GM19372 (cell line): ENCODE measurements at regions not wholly inside any gene's neighbourhood (a gene's known extent, or its start where the extent isn't known, plus 50 kb on each side); places are given as distances from the start of the nearest gene placed in this dataset.

ENCODE experiments used
- ATAC-seq: cut with Tn5 transposase; IDR thresholded peaks from one replicate; pipeline ENCODE4 v1.9.1; 2021; ENCODE audit warnings: mild to moderate bottlenecking, low read depth, moderate library complexity; ENCODE audit not compliant: unreplicated experiment

GRCh38 chr11:122453586-122453985 lies 201.9 kb upstream of the UBASH3B start:
- ATAC-seq = no peak

- no peak for ATAC-seq
Measured at GRCh38 chr11:122451911-122452310, 203.6 kb upstream of the UBASH3B start.

DNA sequence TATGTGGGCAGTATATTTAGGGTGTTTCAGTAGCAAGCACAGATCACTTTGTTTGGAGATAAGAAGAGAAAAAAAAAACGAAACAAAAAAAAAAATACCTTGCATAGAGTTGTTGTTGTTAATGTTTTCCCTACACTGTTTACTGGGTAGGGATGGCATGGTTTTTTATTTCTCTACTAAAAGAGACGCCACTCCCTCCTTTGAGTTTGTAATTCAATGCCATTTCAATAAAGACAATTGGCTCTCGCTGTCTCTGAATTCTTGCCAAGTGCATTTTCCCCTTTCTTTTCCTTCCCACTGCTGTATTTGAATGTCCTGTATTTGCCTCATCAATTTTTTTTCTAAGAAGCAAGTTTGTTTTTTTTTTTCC lies 213.9 kb upstream of the UBASH3B start:
- no peak for ATAC-seq

GRCh38 chr11:122440811-122441665 lies 214.5 kb upstream of the UBASH3B start:
- ATAC-seq = no peak

GRCh38 chr11:122439866-122440810 lies 215.4 kb upstream of the UBASH3B start:
- ATAC-seq = no peak

- no peak for ATAC-seq
Measured at GRCh38 chr11:122436188-122436555, 219.3 kb upstream of the UBASH3B start.

DNA sequence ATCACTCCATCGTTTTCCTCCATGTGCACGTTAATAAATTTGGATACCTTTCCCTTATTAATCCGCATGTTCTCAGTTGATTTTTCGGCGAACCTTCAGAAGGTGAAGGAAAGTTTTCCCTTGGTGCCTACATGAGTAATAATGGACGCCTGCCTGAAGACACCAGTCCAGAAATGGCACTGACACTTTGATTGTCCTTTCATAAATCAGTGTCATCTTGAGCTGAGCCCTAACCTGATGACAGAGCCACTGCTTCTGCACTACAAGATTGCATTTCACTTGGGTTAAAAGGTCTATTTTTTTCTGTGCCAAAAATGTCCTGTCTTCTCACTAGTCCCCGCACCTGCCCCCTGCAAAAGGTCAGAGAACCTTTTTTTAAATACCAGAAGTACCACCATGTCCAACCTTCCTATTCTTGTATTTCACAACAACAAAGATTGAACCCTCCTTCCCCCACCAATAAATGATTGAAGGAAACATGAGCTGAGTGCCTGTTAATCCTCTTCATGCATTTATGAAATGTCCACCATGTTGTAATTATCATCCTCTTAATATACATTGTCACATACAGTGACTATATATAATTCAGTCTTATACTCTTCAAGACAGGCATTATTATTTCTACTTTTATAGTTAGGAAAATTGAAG lies 219.9 kb upstream of the UBASH3B start:
- ATAC-seq = no peak

GRCh38 chr11:122434786-122435185 lies 220.7 kb upstream of the UBASH3B start:
- no peak for ATAC-seq

- ATAC-seq = no peak
Measured at GRCh38 chr11:122430490-122430889, 225.0 kb upstream of the UBASH3B start.

DNA sequence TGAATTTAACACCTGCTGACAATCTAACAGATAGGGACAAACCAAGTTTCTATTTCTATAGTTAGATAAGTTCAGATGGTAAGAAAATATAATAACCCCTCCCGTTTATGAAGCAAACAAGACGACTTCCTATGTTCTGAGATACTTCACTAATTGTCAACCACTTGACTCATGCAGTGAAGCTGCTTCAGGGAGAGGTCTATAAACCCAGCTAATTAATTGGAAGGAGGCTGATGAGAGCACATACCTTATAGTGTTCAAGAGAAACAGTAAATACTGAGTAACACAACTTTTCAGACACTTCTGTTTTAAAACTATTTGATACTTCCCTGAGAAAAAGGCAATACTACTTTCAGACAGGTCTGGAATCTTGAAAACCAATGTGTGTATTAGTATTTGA lies 229.4 kb upstream of the UBASH3B start:
- ATAC-seq = no peak

DNA sequence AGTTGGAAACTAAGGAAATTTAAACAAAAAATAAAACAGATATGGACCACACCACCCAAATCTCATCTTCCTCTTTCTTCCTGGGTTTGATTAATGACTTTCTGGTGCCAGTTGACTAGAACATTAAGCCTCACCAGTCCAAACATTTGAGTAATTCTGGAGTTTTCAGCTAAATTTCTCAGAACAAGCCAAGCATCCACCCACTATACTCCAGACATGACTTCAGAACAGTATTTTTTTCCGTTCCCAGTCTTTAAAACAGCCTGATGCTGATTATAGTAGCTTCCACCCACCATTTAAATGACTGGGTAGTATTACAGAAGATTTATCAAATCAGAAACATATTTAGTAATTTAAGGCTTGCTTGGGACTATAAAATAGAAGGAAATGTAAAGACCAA lies 230.9 kb upstream of the UBASH3B start:
- no peak for ATAC-seq

- no peak for ATAC-seq
Measured at GRCh38 chr11:122423886-122424285, 231.6 kb upstream of the UBASH3B start.

GRCh38 chr11:122423273-122423672 lies 232.2 kb upstream of the UBASH3B start:
- no peak for ATAC-seq

DNA sequence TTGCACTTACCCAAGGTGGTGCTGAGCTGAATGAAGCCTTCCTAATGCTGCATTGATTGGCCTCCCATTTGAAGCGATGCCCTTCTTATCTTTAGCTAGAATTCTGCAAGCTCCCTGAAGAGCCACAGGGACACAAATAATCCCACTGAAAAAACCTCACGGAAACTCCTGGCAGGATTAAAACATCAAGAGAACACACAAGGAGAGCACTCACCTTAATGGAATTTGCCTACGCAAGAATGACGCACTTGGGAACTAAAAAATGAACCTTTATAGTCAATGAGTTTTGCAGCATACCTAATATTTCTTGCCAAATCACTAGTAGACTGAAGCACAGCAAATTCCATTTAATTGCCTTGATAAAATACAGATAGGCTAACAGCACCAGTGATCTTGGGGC lies 232.8 kb upstream of the UBASH3B start:
- no peak for ATAC-seq

DNA sequence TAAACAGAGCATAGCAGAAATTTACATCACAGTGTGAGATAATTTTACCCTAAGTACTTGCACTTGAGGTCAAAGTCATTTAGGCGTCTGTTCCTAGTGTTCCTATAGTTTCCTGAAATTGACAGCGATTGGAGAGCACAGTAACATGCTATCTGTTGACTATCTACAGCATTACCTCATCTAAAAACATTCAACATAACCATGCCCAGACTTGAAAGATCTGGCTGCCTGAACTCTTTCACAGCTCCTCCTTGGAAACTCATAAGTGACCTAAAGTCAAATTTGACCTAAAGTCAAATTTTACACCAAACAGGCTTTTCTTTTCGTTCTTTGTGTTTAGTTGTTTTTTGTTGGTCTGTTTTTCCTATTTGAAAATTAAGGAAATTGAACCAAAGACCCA lies 233.8 kb upstream of the UBASH3B start:
- no peak for ATAC-seq

DNA sequence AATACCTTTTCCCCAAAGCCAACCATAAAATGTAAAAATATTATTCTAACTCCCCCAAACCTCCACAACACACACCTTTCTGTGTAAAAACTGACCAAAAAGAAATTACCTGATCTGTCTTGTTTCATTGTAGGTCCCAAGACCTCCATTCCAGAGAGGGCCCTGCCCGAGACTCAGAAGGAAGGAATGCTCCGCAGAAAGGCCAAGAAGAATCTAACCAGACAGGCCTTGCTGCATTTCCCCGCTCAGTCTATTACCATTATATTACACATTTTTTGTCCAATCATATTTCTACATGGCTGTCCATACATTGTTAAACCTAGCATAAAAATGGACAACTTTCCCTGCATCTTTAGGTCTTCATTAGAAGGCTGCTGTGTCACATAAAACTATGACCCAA lies 237.5 kb upstream of the UBASH3B start:
- no peak for ATAC-seq

- no peak for ATAC-seq
Measured at GRCh38 chr11:122414406-122415018, 241.0 kb upstream of the UBASH3B start.

DNA sequence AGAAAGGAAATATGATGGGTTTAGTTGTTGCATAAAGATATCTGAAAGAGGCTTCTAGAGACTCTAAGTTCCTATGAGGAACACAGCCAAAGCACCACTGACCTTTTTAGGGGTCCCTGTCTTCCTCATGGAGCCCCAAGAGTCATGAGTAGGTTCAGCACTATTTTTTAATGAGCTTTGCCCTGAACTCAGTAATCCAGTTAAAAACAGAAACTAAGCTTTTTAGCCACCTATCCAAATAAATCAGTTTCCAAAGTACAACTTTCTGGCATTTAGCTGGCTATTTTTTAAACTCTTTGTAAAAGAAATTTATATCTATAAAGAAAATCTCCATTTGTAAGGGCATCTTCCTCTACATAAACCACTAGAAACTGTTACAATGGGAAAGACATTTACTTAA lies 241.8 kb upstream of the UBASH3B start:
- ATAC-seq = no peak

DNA sequence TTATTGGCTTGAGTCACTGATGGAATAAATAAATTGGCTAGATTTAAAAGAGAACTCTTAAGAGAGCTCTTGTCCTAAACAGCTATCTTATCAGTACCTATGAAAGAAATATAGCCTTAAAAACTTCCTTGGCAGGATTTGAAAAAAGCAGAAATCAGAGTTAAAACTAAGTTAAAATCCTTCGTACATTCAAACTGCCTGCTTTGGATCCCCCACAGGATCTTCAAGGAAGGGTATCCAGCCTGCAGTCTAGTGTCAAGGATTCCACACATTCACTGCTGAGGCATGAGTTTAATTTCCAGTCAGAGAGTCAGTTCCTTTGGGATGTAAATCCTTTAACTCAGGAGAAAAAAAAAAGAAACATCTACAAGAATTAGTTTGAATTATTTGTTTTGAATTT lies 242.9 kb upstream of the UBASH3B start:
- ATAC-seq = no peak

DNA sequence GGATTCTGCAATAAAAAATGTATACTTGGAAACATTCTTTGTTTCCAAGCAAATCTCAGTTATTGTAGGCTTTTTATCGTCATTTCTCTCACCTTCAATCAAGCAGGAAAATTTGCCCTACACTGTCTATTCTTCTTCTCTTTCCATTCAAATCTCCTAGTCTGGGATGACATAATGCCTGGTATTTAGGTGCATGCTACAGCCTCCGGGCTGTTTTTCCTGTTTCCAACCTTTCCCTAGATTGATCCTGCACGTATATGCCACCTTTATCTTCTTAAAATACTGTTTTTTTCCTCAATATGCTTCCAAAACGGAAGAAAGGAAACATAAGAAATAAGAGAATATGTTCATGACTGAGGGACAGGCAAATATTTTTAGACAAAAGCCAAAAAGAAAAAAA lies 249.1 kb upstream of the UBASH3B start:
- no peak for ATAC-seq
